Neural cell (in vitro differentiated cells): ENCODE measurements at regions not wholly inside any gene's neighbourhood (a gene's known extent, or its start where the extent isn't known, plus 50 kb on each side); places are given as distances from the start of the nearest gene placed in this dataset.

Experiments used
- EZH2 ChIP-seq: fragments of 200-600, 300-800 bp; shearing (Covaris generic), sonication (generic); IDR thresholded peaks from 2 replicates; pipeline ENCODE4 v1.6.1; 2014; ENCODE audit warnings: antibody characterized with exemption, low read length, borderline replicate concordance, mild to moderate bottlenecking; ENCODE audit not compliant: insufficient read depth, poor library complexity, severe bottlenecking
- POLR2AphosphoS5 ChIP-seq: IDR thresholded peaks from 2 replicates; pipeline ENCODE4 v1.6.1; 2012
- RAD21 ChIP-seq: fragments of 450-650 bp; conservative IDR thresholded peaks from 2 replicates; pipeline ENCODE4 v1.6.1; 2014; ENCODE audit warnings: antibody characterized with exemption, mild to moderate bottlenecking, moderate library complexity
- TAF1 ChIP-seq: IDR thresholded peaks from 2 replicates; pipeline ENCODE4 v1.6.1; 2012; ENCODE audit warnings: low read depth
- TF ChIP-seq, protein P1 (sequence below): fragments of 450-650 bp; IDR thresholded peaks from 2 replicates; pipeline ENCODE4 v1.5.1; 2014; ENCODE audit warnings: antibody characterized with exemption, mild to moderate bottlenecking, moderate library complexity; ENCODE audit not compliant: poor library complexity, severe bottlenecking

DNA sequence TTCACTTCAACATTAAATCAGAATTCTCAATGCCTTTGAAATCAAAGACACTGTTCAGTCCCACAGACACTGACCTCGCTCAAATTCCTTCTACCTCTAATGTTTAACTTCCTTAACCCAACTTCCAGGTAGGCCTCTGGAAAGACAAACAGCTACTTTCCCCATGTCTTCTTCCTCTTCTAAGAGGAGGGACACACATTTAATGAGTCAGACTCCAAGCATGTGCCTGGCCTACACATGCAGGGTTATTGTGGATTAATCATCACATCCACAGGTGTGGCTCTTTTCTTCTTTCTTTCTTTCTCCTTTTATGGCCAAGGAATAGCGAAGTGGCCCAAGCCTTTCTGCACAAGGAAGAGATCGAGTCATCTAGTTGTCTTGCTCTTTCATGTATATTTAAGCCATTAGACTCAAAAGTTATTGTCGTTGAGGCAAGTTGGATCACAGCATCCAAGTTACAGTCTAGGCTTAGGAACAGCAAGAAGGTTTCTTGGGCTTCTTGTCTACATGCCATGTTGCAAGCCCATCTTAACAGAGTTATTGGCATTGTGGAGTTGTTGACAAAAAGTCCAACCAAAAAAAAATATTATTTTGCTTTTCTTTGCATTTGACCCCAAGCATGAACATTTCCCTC, 387.8 kb downstream of the IRS1 start:
- TF ChIP-seq POLR2AphosphoS5 = no peak
- TF ChIP-seq, protein P1, sequence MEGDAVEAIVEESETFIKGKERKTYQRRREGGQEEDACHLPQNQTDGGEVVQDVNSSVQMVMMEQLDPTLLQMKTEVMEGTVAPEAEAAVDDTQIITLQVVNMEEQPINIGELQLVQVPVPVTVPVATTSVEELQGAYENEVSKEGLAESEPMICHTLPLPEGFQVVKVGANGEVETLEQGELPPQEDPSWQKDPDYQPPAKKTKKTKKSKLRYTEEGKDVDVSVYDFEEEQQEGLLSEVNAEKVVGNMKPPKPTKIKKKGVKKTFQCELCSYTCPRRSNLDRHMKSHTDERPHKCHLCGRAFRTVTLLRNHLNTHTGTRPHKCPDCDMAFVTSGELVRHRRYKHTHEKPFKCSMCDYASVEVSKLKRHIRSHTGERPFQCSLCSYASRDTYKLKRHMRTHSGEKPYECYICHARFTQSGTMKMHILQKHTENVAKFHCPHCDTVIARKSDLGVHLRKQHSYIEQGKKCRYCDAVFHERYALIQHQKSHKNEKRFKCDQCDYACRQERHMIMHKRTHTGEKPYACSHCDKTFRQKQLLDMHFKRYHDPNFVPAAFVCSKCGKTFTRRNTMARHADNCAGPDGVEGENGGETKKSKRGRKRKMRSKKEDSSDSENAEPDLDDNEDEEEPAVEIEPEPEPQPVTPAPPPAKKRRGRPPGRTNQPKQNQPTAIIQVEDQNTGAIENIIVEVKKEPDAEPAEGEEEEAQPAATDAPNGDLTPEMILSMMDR = no peak
- no peak for TF ChIP-seq EZH2
- TF ChIP-seq TAF1 = no peak
- no peak for TF ChIP-seq RAD21
